NCI-H2227 (cell line): ENCODE measurements at regions not wholly inside any gene's neighbourhood (a gene's known extent, or its start where the extent isn't known, plus 50 kb on each side); places are given as distances from the start of the nearest gene placed in this dataset.

ENCODE experiments used
- DNase-seq: peaks from one replicate; lab custom pipeline; 2025; ENCODE audit not compliant: unreplicated experiment; lab: John Stamatoyannopoulos, UW

DNA sequence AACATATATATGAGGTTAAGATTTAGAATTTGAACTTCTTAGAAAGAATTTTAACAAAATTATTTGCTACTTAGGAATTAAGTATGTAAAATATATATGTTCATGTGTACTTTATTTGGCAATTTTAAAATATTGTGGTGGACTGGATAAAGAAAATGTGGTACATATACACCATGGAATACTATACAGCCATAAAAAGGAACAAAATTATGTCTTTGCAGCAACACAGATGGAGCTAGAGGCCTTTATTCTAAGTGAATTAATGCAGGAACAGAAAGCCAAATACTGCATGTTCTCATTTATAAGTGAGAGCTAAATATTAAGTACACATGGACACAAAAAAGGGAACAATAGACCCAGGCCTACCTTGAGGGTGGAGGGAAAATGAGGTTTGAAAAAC is 72.2 kb upstream of the FMN2 start:
- DNase-seq: no peak

DNA sequence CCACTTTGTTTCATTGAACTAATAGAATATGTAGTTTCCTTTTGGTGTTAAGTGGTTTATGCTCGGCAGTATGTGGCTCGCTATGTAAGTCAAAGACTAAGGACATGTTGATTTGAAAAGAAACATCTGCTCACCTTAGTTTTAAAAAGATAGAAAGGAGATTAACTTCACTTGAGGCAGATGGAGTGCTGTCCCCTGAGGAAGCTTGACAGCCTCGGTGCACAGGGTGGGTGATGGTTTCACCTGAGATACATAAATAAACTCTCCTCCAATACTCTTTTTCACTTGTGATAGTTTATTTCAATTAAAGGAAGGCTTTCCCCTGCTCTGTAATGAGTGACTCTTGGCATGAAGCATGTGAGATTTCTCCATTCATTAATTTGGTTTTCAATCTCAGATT is 70.8 kb upstream of the FMN2 start:
- no peak for DNase-seq

DNA sequence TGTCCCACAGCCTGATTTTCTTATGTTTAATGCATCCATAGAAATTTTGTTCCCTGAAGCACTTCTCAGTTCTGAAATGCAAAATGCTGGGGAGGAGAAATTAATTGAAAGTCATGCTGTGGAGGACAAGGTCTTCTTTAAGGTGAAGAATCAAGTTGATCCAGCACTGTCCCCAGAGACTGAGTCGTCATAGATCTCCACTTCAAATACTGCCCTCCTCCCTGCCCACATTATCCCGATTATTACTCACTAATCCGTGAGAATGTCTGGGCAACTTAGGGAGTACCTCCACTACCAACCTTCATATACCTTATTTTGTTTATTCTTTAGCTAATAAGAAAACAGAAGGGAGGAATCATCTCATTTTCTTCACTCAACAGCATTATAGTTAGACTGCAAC is 70.0 kb upstream of the FMN2 start:
- DNase-seq: no peak

DNA sequence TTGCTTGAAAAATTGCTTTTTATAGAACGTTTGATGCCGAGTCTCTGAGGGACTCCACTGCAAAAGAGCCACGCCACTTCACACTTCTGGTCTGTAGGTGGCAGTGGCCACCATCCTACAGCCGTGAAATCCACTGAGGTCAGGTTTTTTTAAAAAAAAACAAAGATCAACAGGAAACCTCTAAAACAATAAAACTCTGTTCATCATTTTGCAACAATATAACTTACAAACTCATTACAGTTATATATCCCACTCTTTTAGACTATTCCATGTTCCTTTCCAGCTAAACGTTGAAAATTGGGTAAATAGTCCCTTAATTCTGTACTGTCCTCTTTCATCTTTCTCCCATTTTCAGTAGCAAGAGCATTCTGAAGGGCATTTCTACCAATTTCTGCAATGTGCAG is 64.6 kb upstream of the FMN2 start:
- peak; percentile 69 for DNase-seq

DNA sequence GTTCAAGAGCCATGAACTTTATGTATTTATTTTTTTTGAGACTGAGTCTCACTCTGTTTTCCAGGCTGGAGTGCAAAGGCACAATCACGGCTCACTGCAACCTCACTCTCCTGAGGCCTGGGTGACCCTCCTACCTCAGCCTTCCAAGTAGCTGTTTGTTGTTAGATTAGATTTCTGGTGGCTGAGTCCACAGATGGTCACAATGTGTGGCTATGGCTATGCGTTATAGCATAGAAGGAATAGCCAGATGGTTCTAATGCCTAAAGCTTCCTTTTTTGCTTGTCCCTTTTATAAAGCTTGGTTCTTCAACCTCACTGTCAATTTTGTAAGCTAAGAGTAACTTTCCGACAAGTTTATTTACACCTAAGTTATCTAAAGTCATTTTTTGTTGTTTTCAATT is 62.3 kb upstream of the FMN2 start:
- no peak for DNase-seq

DNA sequence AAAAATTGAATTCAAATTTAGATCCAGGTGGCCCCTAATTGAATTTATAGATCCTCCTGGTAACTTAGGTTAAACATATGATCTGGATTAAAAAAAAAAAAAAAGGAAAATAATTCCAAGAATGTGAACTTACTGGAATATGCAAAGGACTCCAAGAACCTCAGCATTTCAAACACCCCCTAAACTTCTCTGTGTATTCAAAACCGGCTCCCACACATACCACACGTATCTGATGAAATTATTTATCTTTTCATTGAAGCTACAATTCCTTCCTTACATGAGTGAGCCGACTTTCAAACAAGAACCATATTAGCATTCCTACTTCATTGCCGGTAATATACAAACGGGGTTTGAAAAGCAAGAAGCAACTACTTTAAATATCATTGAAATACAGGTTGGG is 61.4 kb upstream of the FMN2 start:
- no peak for DNase-seq

DNA sequence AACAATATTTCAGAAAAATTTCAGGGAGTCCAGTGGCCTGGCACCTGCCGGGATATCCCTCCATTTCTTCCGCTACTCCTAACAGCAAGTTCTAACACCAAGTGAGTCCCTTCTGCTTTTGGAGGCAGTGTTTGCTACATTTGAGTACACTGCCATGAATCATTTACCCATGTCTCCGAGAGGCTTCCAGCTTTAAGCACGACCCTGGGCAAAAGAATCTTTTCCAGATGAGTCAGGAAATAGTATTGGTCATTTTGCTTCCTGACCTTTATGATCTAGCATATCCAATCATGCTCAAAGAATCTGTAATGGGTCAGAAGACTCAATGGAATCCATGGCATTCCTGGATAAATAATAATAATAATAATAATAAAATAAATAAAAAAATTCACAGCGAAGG is 60.7 kb upstream of the FMN2 start:
- no peak for DNase-seq

DNA sequence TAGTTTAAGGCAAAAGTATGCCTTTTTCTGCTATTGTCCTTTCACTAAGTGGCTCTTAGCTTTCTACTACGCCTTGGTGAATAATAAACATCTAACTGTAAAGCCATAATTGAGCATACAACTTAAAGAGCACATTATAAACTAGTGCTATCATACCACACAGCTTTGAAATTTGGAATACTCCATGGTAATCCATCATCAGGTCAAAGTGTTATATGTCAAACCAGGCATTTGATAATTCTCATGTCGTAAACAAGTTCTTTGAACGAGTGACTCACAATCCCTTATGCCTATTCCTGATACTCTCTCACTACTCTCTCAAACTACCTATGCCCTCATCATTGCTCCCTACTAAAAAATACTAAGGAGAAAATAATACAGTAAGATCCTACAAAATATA is 60.3 kb upstream of the FMN2 start:
- DNase-seq: no peak

DNA sequence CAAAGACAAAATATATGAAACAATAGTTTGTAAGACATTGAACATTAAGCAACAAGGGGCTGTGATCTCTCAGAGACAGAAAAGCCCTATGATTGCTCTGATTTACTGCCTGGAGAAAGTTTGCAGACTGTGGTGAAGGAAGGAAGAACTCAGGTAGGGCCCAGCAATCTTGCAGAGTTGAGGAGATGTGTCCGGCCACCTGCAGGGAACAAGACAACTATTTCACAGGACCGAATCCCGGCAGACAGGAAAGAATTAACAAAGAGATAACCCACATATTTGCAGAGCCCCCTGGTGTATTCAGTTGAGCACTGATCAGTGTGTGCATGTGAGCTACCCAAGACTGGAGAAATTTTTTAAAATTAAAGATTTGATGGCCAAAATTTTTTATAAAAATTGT is 58.3 kb upstream of the FMN2 start:
- no peak for DNase-seq

DNA sequence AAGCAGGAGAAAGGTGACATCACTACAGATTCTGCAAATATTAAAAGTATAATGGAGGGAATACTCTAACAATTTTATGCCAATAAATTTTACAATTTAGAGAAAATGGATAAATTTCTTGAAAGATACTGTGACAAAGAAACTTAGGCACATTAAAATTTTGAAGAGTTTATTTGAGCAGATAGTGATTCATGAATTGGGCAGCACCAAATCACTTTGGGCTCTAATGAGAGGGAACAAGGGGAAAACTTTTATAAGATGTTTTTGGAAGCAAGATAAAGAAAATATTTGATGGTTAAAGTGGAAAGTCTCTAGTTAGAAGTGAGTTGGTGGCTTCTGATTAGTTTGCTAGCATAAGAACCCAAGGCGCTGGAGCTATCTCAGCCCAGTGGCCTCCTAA is 55.2 kb upstream of the FMN2 start:
- no peak for DNase-seq
